ENCODE measurements at regions not wholly inside any gene's neighbourhood (a gene's known extent, or its start where the extent isn't known, plus 50 kb on each side); places are given as distances from the start of the nearest gene placed in this dataset.

- DNase-seq = no peak
These were observed 86.4 kb upstream of the ZNF648 start for GRCh38 chr1:182147951-182148350.

- DNase-seq = no peak
These were observed 85.8 kb upstream of the ZNF648 start for GRCh38 chr1:182147136-182147820.

- no peak for DNase-seq
These were observed 84.8 kb upstream of the ZNF648 start for GRCh38 chr1:182146286-182146685.

- no peak for DNase-seq
These were observed 83.9 kb upstream of the ZNF648 start for GRCh38 chr1:182145441-182145840.

- DNase-seq = no peak
These were observed 83.1 kb upstream of the ZNF648 start for GRCh38 chr1:182144646-182145030.

GRCh38 chr1:182143825-182144645, 82.5 kb upstream of the ZNF648 start:
- DNase-seq = no peak

GRCh38 chr1:182143154-182143657, 81.7 kb upstream of the ZNF648 start:
- DNase-seq = peak; percentile 86

- no peak for DNase-seq
These were observed 81.1 kb upstream of the ZNF648 start for GRCh38 chr1:182142621-182143020.

GRCh38 chr1:182141040-182141439, 79.5 kb upstream of the ZNF648 start:
- DNase-seq = no peak

GRCh38 chr1:182139496-182139895, 78.0 kb upstream of the ZNF648 start:
- DNase-seq = no peak

- DNase-seq = no peak
These were observed 76.0 kb upstream of the ZNF648 start for GRCh38 chr1:182137546-182137945.

- DNase-seq = no peak
These were observed 74.4 kb upstream of the ZNF648 start for GRCh38 chr1:182135946-182136345.

- DNase-seq = no peak
These were observed 72.7 kb upstream of the ZNF648 start for GRCh38 chr1:182134257-182134656.

GRCh38 chr1:182133181-182133580, 71.7 kb upstream of the ZNF648 start:
- no peak for DNase-seq

- no peak for DNase-seq
These were observed 67.9 kb upstream of the ZNF648 start for GRCh38 chr1:182129398-182129797.

GRCh38 chr1:182128502-182128901, 67.0 kb upstream of the ZNF648 start:
- DNase-seq = no peak

- DNase-seq = no peak
These were observed 66.1 kb upstream of the ZNF648 start for GRCh38 chr1:182127656-182128055.

- DNase-seq = no peak
These were observed 64.8 kb upstream of the ZNF648 start for GRCh38 chr1:182126272-182126800.

GRCh38 chr1:182122913-182123260, 61.4 kb upstream of the ZNF648 start:
- DNase-seq = no peak

GRCh38 chr1:182122256-182122912, 60.9 kb upstream of the ZNF648 start:
- DNase-seq = no peak

GRCh38 chr1:182121787-182122186, 60.3 kb upstream of the ZNF648 start:
- DNase-seq = no peak

- no peak for DNase-seq
These were observed 59.1 kb upstream of the ZNF648 start for GRCh38 chr1:182120411-182121258.

- DNase-seq = no peak
These were observed 58.1 kb upstream of the ZNF648 start for GRCh38 chr1:182119631-182120030.

Measured in activated CD4-positive, alpha-beta T cell treated with anti-CD3 and anti-CD28 coated beads, Interleukin-2, amount 50 U/mL, for 16 hours (primary cell).